ENCODE measurements at regions not wholly inside any gene's neighbourhood (a gene's known extent, or its start where the extent isn't known, plus 50 kb on each side); places are given as distances from the start of the nearest gene placed in this dataset.
"Not testable (repeated sequence)": the region's sequence is repeated elsewhere in the genome, so short reads cannot be mapped to it uniquely, and the experiment has no call there.

DNA sequence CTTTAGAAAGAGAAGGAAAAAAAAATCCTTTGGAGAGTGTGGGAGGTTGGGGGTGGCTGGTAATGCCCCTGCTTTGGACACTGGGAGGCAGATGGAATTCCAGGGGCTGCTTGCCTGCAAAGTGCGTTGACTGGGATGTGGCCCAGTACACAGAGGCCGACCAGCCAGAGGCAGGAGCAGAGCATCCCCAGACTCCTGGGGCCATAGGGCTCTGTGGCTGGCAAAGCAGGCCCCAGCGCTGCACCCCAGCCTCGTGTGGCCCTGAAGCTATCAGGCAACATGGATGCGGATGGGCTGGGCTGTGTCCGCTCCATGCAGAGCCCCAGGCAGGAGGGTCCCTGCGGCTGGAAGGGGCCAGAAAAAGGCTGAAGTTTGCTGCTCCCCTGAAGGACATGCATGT lies 361.6 kb upstream of the FZD8 start:
- no peak overlapping the region for H3K27ac ChIP-seq (ENCODE audit: low read depth in 2 of 2, low read length in 1 of 2)
- WGBS, 2 donors: 85 to 93% methylated on average over 7 of the region's 7 CpGs
- no peaks in the 10 kb centered on the region for H3K9me3 ChIP-seq (ENCODE audit: control insufficient read depth in 2 of 2, insufficient read depth in 1 of 2, low read depth in 1 of 2, low read length in 1 of 2)
- H3K27me3 ChIP-seq (ENCODE audit: control insufficient read depth in 1 of 2, insufficient read depth in 2 of 2, low read length in 2 of 2): no peaks in the 10 kb centered on the region
- H3K4me1 ChIP-seq (ENCODE audit: control insufficient read depth in 2 of 2, insufficient read depth in 2 of 2, low read length in 1 of 2): no peaks in the 10 kb centered on the region
- H3K36me3 ChIP-seq (ENCODE audit: control insufficient read depth in 2 of 2, insufficient read depth in 2 of 2, low read length in 1 of 2): no peaks in the 10 kb centered on the region
- H3K4me3 ChIP-seq (ENCODE audit: low read depth in 1 of 2, low read length in 2 of 2): no peak overlapping the region

GRCh38 chr10:36003031-36003600 lies 361.0 kb upstream of the FZD8 start:
- H3K27ac ChIP-seq (ENCODE audit: low read depth in 2 of 2, low read length in 1 of 2): no peak overlapping the region
- 83% methylated on average over 12 of the region's 12 CpGs for WGBS, 2 donors
- no peaks in the 10 kb centered on the region for H3K36me3 ChIP-seq (ENCODE audit: control insufficient read depth in 2 of 2, insufficient read depth in 2 of 2, low read length in 1 of 2)
- no peaks in the 10 kb centered on the region for H3K4me1 ChIP-seq (ENCODE audit: control insufficient read depth in 2 of 2, insufficient read depth in 2 of 2, low read length in 1 of 2)
- no peaks in the 10 kb centered on the region for H3K9me3 ChIP-seq (ENCODE audit: control insufficient read depth in 2 of 2, insufficient read depth in 1 of 2, low read depth in 1 of 2, low read length in 1 of 2)
- no peak overlapping the region for H3K4me3 ChIP-seq (ENCODE audit: low read depth in 1 of 2, low read length in 2 of 2)
- no peaks in the 10 kb centered on the region for H3K27me3 ChIP-seq (ENCODE audit: control insufficient read depth in 1 of 2, insufficient read depth in 2 of 2, low read length in 2 of 2)

DNA sequence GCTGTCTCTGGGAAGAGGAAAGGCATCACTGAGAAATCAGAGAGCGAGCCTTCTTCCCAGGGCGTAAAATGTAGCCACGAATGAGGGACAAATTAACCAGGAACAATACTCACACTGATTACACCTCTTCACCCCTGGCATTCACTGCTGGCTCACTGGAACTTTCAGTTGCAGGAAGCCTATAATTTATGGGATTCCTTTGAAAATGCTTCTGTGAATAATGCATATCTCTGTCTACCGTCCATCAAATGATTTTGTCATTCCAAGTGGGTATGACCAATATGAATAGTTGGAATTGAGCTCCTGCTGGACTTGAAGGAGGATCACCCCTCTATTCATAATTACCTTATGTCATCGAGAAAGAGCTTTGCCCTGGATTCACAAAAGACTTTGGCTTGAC lies 360.3 kb upstream of the FZD8 start:
- Histone ChIP-seq H3K27me3 (ENCODE audit: control insufficient read depth in 1 of 2, insufficient read depth in 2 of 2, low read length in 2 of 2) (no peaks in the 10 kb centered on the region), H3K4me3 (ENCODE audit: low read depth in 1 of 2, low read length in 2 of 2) (no peak overlapping the region), H3K4me1 (ENCODE audit: control insufficient read depth in 2 of 2, insufficient read depth in 2 of 2, low read length in 1 of 2) (no peaks in the 10 kb centered on the region), H3K36me3 (ENCODE audit: control insufficient read depth in 2 of 2, insufficient read depth in 2 of 2, low read length in 1 of 2) (no peaks in the 10 kb centered on the region), H3K9me3 (ENCODE audit: control insufficient read depth in 2 of 2, insufficient read depth in 1 of 2, low read depth in 1 of 2, low read length in 1 of 2) (no peaks in the 10 kb centered on the region), H3K27ac (ENCODE audit: low read depth in 2 of 2, low read length in 1 of 2) (no peak overlapping the region)
- 85 to 90% methylated on average over 5 of the region's 5 CpGs for WGBS, 2 donors

GRCh38 chr10:36000754-36001153 lies 358.7 kb upstream of the FZD8 start:
- H3K36me3 ChIP-seq (ENCODE audit: control insufficient read depth in 2 of 2, insufficient read depth in 2 of 2, low read length in 1 of 2); H3K9me3 ChIP-seq (ENCODE audit: control insufficient read depth in 2 of 2, insufficient read depth in 1 of 2, low read depth in 1 of 2, low read length in 1 of 2); H3K4me3 ChIP-seq (ENCODE audit: low read depth in 1 of 2, low read length in 2 of 2); H3K27ac ChIP-seq (ENCODE audit: low read depth in 2 of 2, low read length in 1 of 2); H3K4me1 ChIP-seq (ENCODE audit: control insufficient read depth in 2 of 2, insufficient read depth in 2 of 2, low read length in 1 of 2); H3K27me3 ChIP-seq (ENCODE audit: control insufficient read depth in 1 of 2, insufficient read depth in 2 of 2, low read length in 2 of 2): not testable (repeated sequence)
- 96 to 100% methylated on average over 1 of the region's 1 CpG for WGBS, 2 donors

DNA sequence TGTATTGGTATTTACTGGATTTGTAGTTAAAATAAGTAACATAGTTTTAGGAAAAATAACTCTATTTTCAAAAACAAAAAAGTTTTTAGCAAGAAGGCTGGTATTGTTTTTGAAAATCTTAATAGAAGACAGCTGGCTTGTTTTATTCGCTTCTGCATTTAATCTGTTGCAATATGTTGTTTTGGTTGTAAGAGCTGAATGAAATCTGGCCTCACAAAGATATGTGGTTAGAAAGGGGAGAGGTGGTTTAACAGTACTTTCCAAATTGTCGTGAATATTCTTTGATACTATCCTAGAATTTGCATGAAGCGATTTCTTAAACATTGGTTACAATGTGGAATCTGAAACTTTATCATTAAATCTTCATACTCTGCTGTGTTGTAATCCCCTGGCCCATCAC lies 355.9 kb upstream of the FZD8 start:
- Histone ChIP-seq H3K36me3 (ENCODE audit: control insufficient read depth in 2 of 2, insufficient read depth in 2 of 2, low read length in 1 of 2) (no peaks in the 10 kb centered on the region), H3K27me3 (ENCODE audit: control insufficient read depth in 1 of 2, insufficient read depth in 2 of 2, low read length in 2 of 2) (no peaks in the 10 kb centered on the region)
- 77 to 84% methylated on average over 3 of the region's 3 CpGs for WGBS, 2 donors

DNA sequence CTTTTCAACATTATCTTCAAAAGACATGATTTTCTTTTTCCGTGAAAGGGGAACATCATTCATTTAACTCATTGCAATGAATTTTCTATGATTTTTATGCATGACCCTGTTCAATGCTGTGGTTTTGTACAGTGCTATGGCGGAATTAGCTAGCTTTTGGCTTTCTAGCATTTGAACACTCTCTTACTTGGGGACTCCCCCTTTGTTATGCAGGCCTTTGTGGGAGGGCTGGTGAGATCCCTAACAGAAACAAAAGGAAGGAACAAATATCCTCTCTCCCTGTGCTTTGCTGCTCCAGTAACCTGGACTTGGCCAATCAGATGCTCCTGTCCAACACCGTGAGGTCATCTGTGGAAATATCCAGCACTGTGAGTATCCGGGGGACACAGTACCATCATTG lies 353.4 kb upstream of the FZD8 start:
- H3K9me3 ChIP-seq (ENCODE audit: control insufficient read depth in 2 of 2, insufficient read depth in 1 of 2, low read depth in 1 of 2, low read length in 1 of 2): no peaks in the 10 kb centered on the region
- H3K36me3 ChIP-seq (ENCODE audit: control insufficient read depth in 2 of 2, insufficient read depth in 2 of 2, low read length in 1 of 2): no peaks in the 10 kb centered on the region
- H3K27ac ChIP-seq (ENCODE audit: low read depth in 2 of 2, low read length in 1 of 2): no peak overlapping the region
- H3K4me3 ChIP-seq (ENCODE audit: low read depth in 1 of 2, low read length in 2 of 2): no peak overlapping the region
- no peaks in the 10 kb centered on the region for H3K4me1 ChIP-seq (ENCODE audit: control insufficient read depth in 2 of 2, insufficient read depth in 2 of 2, low read length in 1 of 2)
- WGBS, 2 donors: 92% methylated on average over 4 of the region's 4 CpGs
- H3K27me3 ChIP-seq (ENCODE audit: control insufficient read depth in 1 of 2, insufficient read depth in 2 of 2, low read length in 2 of 2): no peaks in the 10 kb centered on the region

More for the DNA sequence above, 355.9 kb upstream of the FZD8 start:
- Histone ChIP-seq H3K9me3 (ENCODE audit: control insufficient read depth in 2 of 2, insufficient read depth in 1 of 2, low read depth in 1 of 2, low read length in 1 of 2) (no peaks in the 10 kb centered on the region), H3K27ac (ENCODE audit: low read depth in 2 of 2, low read length in 1 of 2) (no peak overlapping the region), H3K4me3 (ENCODE audit: low read depth in 1 of 2, low read length in 2 of 2) (no peak overlapping the region), H3K4me1 (ENCODE audit: control insufficient read depth in 2 of 2, insufficient read depth in 2 of 2, low read length in 1 of 2) (no peaks in the 10 kb centered on the region)

- Histone ChIP-seq H3K4me3 (ENCODE audit: low read depth in 1 of 2, low read length in 2 of 2) (no peak overlapping the region), H3K27ac (ENCODE audit: low read depth in 2 of 2, low read length in 1 of 2) (no peak overlapping the region), H3K27me3 (ENCODE audit: control insufficient read depth in 1 of 2, insufficient read depth in 2 of 2, low read length in 2 of 2) (no peaks in the 10 kb centered on the region), H3K9me3 (ENCODE audit: control insufficient read depth in 2 of 2, insufficient read depth in 1 of 2, low read depth in 1 of 2, low read length in 1 of 2) (no peaks in the 10 kb centered on the region), H3K36me3 (ENCODE audit: control insufficient read depth in 2 of 2, insufficient read depth in 2 of 2, low read length in 1 of 2) (no peaks in the 10 kb centered on the region), H3K4me1 (ENCODE audit: control insufficient read depth in 2 of 2, insufficient read depth in 2 of 2, low read length in 1 of 2) (no peaks in the 10 kb centered on the region)
- WGBS, 2 donors: 48 to 50% methylated on average over 8 of the region's 8 CpGs
Measured at GRCh38 chr10:35993591-35994515, 351.8 kb upstream of the FZD8 start.

DNA sequence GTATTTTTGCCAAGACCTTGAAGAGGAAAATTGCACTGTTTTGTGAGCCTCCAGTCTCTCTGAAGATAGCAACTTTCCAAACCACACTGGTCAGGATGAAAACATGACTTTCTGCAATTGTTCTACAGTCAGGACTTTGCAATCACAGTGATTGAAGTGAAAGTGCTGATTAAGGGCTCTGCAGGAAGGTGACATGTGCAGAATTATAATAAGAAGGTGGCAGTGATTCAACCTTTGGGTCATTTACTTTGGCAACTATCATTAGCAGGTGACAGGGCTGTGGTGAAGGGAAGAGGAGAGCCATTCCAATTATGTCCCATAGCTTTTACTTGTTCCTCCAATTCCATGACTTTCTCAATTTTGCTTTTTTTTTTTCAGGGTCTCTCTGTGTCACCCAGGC lies 350.0 kb upstream of the FZD8 start:
- no peaks in the 10 kb centered on the region for H3K9me3 ChIP-seq (ENCODE audit: control insufficient read depth in 2 of 2, insufficient read depth in 1 of 2, low read depth in 1 of 2, low read length in 1 of 2)
- no peak overlapping the region for H3K27ac ChIP-seq (ENCODE audit: low read depth in 2 of 2, low read length in 1 of 2)
- no peaks in the 10 kb centered on the region for H3K27me3 ChIP-seq (ENCODE audit: control insufficient read depth in 1 of 2, insufficient read depth in 2 of 2, low read length in 2 of 2)
- H3K36me3 ChIP-seq (ENCODE audit: control insufficient read depth in 2 of 2, insufficient read depth in 2 of 2, low read length in 1 of 2): no peaks in the 10 kb centered on the region
- H3K4me1 ChIP-seq (ENCODE audit: control insufficient read depth in 2 of 2, insufficient read depth in 2 of 2, low read length in 1 of 2): no peaks in the 10 kb centered on the region
- no peak overlapping the region for H3K4me3 ChIP-seq (ENCODE audit: low read depth in 1 of 2, low read length in 2 of 2)

GRCh38 chr10:35986756-35987502 lies 344.8 kb upstream of the FZD8 start:
- no peaks in the 10 kb centered on the region for H3K9me3 ChIP-seq (ENCODE audit: control insufficient read depth in 2 of 2, insufficient read depth in 1 of 2, low read depth in 1 of 2, low read length in 1 of 2)
- no peak overlapping the region for H3K4me3 ChIP-seq (ENCODE audit: low read depth in 1 of 2, low read length in 2 of 2)
- H3K27ac ChIP-seq (ENCODE audit: low read depth in 2 of 2, low read length in 1 of 2): no peak overlapping the region
- H3K4me1 ChIP-seq (ENCODE audit: control insufficient read depth in 2 of 2, insufficient read depth in 2 of 2, low read length in 1 of 2): no peaks in the 10 kb centered on the region
- 63 to 66% methylated on average over 7 of the region's 7 CpGs for WGBS, 2 donors
- no peaks in the 10 kb centered on the region for H3K36me3 ChIP-seq (ENCODE audit: control insufficient read depth in 2 of 2, insufficient read depth in 2 of 2, low read length in 1 of 2)
- no peaks in the 10 kb centered on the region for H3K27me3 ChIP-seq (ENCODE audit: control insufficient read depth in 1 of 2, insufficient read depth in 2 of 2, low read length in 2 of 2)
